ENCODE measurements at regions not wholly inside any gene's neighbourhood (a gene's known extent, or its start where the extent isn't known, plus 50 kb on each side); places are given as distances from the start of the nearest gene placed in this dataset.

- Histone ChIP-seq H3K27ac (ENCODE audit: low read length) (no peak overlapping the region), H3K4me1 (ENCODE audit: control insufficient read depth in 1 of 2, extremely low read depth in 1 of 2, insufficient read depth in 2 of 2, low read length in 2 of 2) (no peaks in the 10 kb centered on the region), H3K9me3 (no peaks in the 10 kb centered on the region), H3K27me3 (replicated peaks in 1 of 2; ENCODE audit: control insufficient read depth in 2 of 2, extremely low read depth in 1 of 2, insufficient read depth in 2 of 2, low read length in 1 of 2) (peaks cover 0 to 14% of the 10 kb centered on the region in 2 experiments), H3K4me3 (ENCODE audit: control insufficient read depth in 1 of 2, extremely low read depth in 1 of 2, low read length in 1 of 2) (no peak overlapping the region), H3K36me3 (ENCODE audit: control insufficient read depth in 2 of 2, extremely low read depth in 1 of 2, insufficient read depth in 1 of 2, low read length in 1 of 2) (no peaks in the 10 kb centered on the region)
- CTCF ChIA-PET = no interaction called here
- no peaks in the 10 kb centered on the region for H3K36me3 Mint-ChIP-seq
- no peak for DNase-seq
- H3K4me3 Mint-ChIP-seq = no peak overlapping the region
- H3K27me3 Mint-ChIP-seq = peaks cover 0 to 3% of the 10 kb centered on the region in 2 donors
- ATAC-seq (replicated peaks in 1 of 4) = no peak
- peaks cover 0 to 7% (median 0%) of the 10 kb centered on the region in 3 donors for H3K9me3 Mint-ChIP-seq
- POLR2A ChIA-PET = no interaction called here
- no peak overlapping the region for H3K27ac Mint-ChIP-seq
- WGBS (ENCODE audit: insufficient coverage) = 85% methylated on average over 2 of the region's 5 CpGs
- peaks cover 2% of the 10 kb centered on the region in 3 donors for H3K4me1 Mint-ChIP-seq
Observed at GRCh38 chr17:33516645-33517044, 223.6 kb upstream of the ASIC2 start.

GRCh38 chr17:33517746-33518145 is 224.7 kb upstream of the ASIC2 start:
- no peak overlapping the region for H3K4me3 ChIP-seq (ENCODE audit: control insufficient read depth in 1 of 2, extremely low read depth in 1 of 2, low read length in 1 of 2)
- CTCF ChIA-PET = interaction anchor here in 1 of 2 donors (1.1 kb wide), 1 partner anchor 11 kb away, joined by 4 read pairs; no protein-coding TSS in a partner anchor
- H3K4me1 Mint-ChIP-seq = no peaks in the 10 kb centered on the region
- no peak overlapping the region for H3K27ac ChIP-seq (ENCODE audit: low read length)
- peaks cover 0 to 7% (median 0%) of the 10 kb centered on the region in 3 donors for H3K9me3 Mint-ChIP-seq
- H3K36me3 ChIP-seq (ENCODE audit: control insufficient read depth in 2 of 2, extremely low read depth in 1 of 2, insufficient read depth in 1 of 2, low read length in 1 of 2) = no peaks in the 10 kb centered on the region
- no peak for ATAC-seq (replicated peaks in 1 of 4)
- H3K27me3 Mint-ChIP-seq = peaks cover 0 to 3% of the 10 kb centered on the region in 2 donors
- H3K27me3 ChIP-seq (replicated peaks in 1 of 2; ENCODE audit: control insufficient read depth in 2 of 2, extremely low read depth in 1 of 2, insufficient read depth in 2 of 2, low read length in 1 of 2) = peaks cover 0 to 22% of the 10 kb centered on the region in 2 experiments
- H3K4me3 Mint-ChIP-seq = no peak overlapping the region
- no peak for DNase-seq
- WGBS (ENCODE audit: insufficient coverage) = no CpG with 5 or more reads among the region's 5 CpGs
- no peaks in the 10 kb centered on the region for H3K4me1 ChIP-seq (ENCODE audit: control insufficient read depth in 1 of 2, extremely low read depth in 1 of 2, insufficient read depth in 2 of 2, low read length in 2 of 2)
- no peaks in the 10 kb centered on the region for H3K9me3 ChIP-seq
- no peaks in the 10 kb centered on the region for H3K36me3 Mint-ChIP-seq
- POLR2A ChIA-PET = no interaction called here
- no peak overlapping the region for H3K27ac Mint-ChIP-seq

GRCh38 chr17:33519692-33520091 is 226.6 kb upstream of the ASIC2 start:
- WGBS (ENCODE audit: insufficient coverage) = 66% methylated on average over 4 of the region's 4 CpGs
- POLR2A ChIA-PET = no interaction called here
- no peak for DNase-seq
- CTCF ChIA-PET = no interaction called here
- H3K27ac Mint-ChIP-seq = no peak overlapping the region
- H3K9me3 Mint-ChIP-seq = no peaks in the 10 kb centered on the region
- no peak for ATAC-seq (replicated peaks in 1 of 4)
- Histone ChIP-seq H3K4me1 (ENCODE audit: control insufficient read depth in 1 of 2, extremely low read depth in 1 of 2, insufficient read depth in 2 of 2, low read length in 2 of 2) (no peaks in the 10 kb centered on the region), H3K27ac (ENCODE audit: low read length) (no peak overlapping the region), H3K9me3 (no peaks in the 10 kb centered on the region), H3K27me3 (replicated peaks in 1 of 2; ENCODE audit: control insufficient read depth in 2 of 2, extremely low read depth in 1 of 2, insufficient read depth in 2 of 2, low read length in 1 of 2) (peaks cover 0 to 22% of the 10 kb centered on the region in 2 experiments), H3K36me3 (ENCODE audit: control insufficient read depth in 2 of 2, extremely low read depth in 1 of 2, insufficient read depth in 1 of 2, low read length in 1 of 2) (no peaks in the 10 kb centered on the region), H3K4me3 (ENCODE audit: control insufficient read depth in 1 of 2, extremely low read depth in 1 of 2, low read length in 1 of 2) (no peak overlapping the region)
- no peaks in the 10 kb centered on the region for H3K4me1 Mint-ChIP-seq
- H3K27me3 Mint-ChIP-seq = peaks cover 2 to 3% of the 10 kb centered on the region in 2 donors
- no peaks in the 10 kb centered on the region for H3K36me3 Mint-ChIP-seq
- no peak overlapping the region for H3K4me3 Mint-ChIP-seq

GRCh38 chr17:33520426-33521330 is 227.6 kb upstream of the ASIC2 start:
- ChIA-PET POLR2A (no interaction called here), CTCF (no interaction called here)
- H3K9me3 ChIP-seq = no peaks in the 10 kb centered on the region
- Mint-ChIP-seq H3K4me1 (no peaks in the 10 kb centered on the region), H3K36me3 (no peaks in the 10 kb centered on the region), H3K9me3 (no peaks in the 10 kb centered on the region), H3K27me3 (peaks cover 0 to 3% of the 10 kb centered on the region in 2 donors), H3K4me3 (no peak overlapping the region), H3K27ac (no peak overlapping the region)
- no peaks in the 10 kb centered on the region for H3K4me1 ChIP-seq (ENCODE audit: control insufficient read depth in 1 of 2, extremely low read depth in 1 of 2, insufficient read depth in 2 of 2, low read length in 2 of 2)
- no peak overlapping the region for H3K4me3 ChIP-seq (ENCODE audit: control insufficient read depth in 1 of 2, extremely low read depth in 1 of 2, low read length in 1 of 2)
- peak in 17 of 35 experiments; percentile 2 to 41 (median 13) for DNase-seq
- 62% methylated on average over 5 of the region's 13 CpGs for WGBS (ENCODE audit: insufficient coverage)
- no peaks in the 10 kb centered on the region for H3K36me3 ChIP-seq (ENCODE audit: control insufficient read depth in 2 of 2, extremely low read depth in 1 of 2, insufficient read depth in 1 of 2, low read length in 1 of 2)
- peak in 1 of 4 experiments; percentile 45 for ATAC-seq (replicated peaks in 1 of 4)
- no peak overlapping the region for H3K27ac ChIP-seq (ENCODE audit: low read length)
- peaks cover 0 to 22% of the 10 kb centered on the region in 2 experiments for H3K27me3 ChIP-seq (replicated peaks in 1 of 2; ENCODE audit: control insufficient read depth in 2 of 2, extremely low read depth in 1 of 2, insufficient read depth in 2 of 2, low read length in 1 of 2)

GRCh38 chr17:33521784-33522183 is 228.7 kb upstream of the ASIC2 start:
- Mint-ChIP-seq H3K27me3 (peaks cover 0 to 3% of the 10 kb centered on the region in 2 donors), H3K4me3 (no peak overlapping the region), H3K9me3 (peaks cover 0 to under 1% (median 0%) of the 10 kb centered on the region in 3 donors), H3K36me3 (no peaks in the 10 kb centered on the region), H3K27ac (no peak overlapping the region), H3K4me1 (no peaks in the 10 kb centered on the region)
- DNase-seq = no peak
- 70% methylated on average over 5 of the region's 5 CpGs for WGBS (ENCODE audit: insufficient coverage)
- ChIA-PET POLR2A (no interaction called here), CTCF (no interaction called here)
- H3K9me3 ChIP-seq = no peaks in the 10 kb centered on the region
- no peaks in the 10 kb centered on the region for H3K36me3 ChIP-seq (ENCODE audit: control insufficient read depth in 2 of 2, extremely low read depth in 1 of 2, insufficient read depth in 1 of 2, low read length in 1 of 2)
- ATAC-seq (replicated peaks in 1 of 4) = no peak
- no peak overlapping the region for H3K4me3 ChIP-seq (ENCODE audit: control insufficient read depth in 1 of 2, extremely low read depth in 1 of 2, low read length in 1 of 2)
- H3K27ac ChIP-seq (ENCODE audit: low read length) = no peak overlapping the region
- H3K4me1 ChIP-seq (ENCODE audit: control insufficient read depth in 1 of 2, extremely low read depth in 1 of 2, insufficient read depth in 2 of 2, low read length in 2 of 2) = no peaks in the 10 kb centered on the region
- peaks cover 0 to 22% of the 10 kb centered on the region in 2 experiments for H3K27me3 ChIP-seq (replicated peaks in 1 of 2; ENCODE audit: control insufficient read depth in 2 of 2, extremely low read depth in 1 of 2, insufficient read depth in 2 of 2, low read length in 1 of 2)

GRCh38 chr17:33522623-33523022 is 229.5 kb upstream of the ASIC2 start:
- 88% methylated on average over 4 of the region's 8 CpGs for WGBS (ENCODE audit: insufficient coverage)
- Mint-ChIP-seq H3K4me3 (no peak overlapping the region), H3K27me3 (peaks cover 0 to 6% of the 10 kb centered on the region in 2 donors), H3K27ac (no peak overlapping the region), H3K4me1 (no peaks in the 10 kb centered on the region), H3K36me3 (no peaks in the 10 kb centered on the region), H3K9me3 (peaks cover under 1 to 8% (median under 1%) of the 10 kb centered on the region in 3 donors)
- ChIA-PET POLR2A (no interaction called here), CTCF (no interaction called here)
- Histone ChIP-seq H3K9me3 (no peaks in the 10 kb centered on the region), H3K27ac (ENCODE audit: low read length) (no peak overlapping the region), H3K4me1 (ENCODE audit: control insufficient read depth in 1 of 2, extremely low read depth in 1 of 2, insufficient read depth in 2 of 2, low read length in 2 of 2) (no peaks in the 10 kb centered on the region), H3K27me3 (replicated peaks in 1 of 2; ENCODE audit: control insufficient read depth in 2 of 2, extremely low read depth in 1 of 2, insufficient read depth in 2 of 2, low read length in 1 of 2) (peaks cover 0 to 22% of the 10 kb centered on the region in 2 experiments), H3K4me3 (ENCODE audit: control insufficient read depth in 1 of 2, extremely low read depth in 1 of 2, low read length in 1 of 2) (no peak overlapping the region), H3K36me3 (ENCODE audit: control insufficient read depth in 2 of 2, extremely low read depth in 1 of 2, insufficient read depth in 1 of 2, low read length in 1 of 2) (no peaks in the 10 kb centered on the region)
- no peak for ATAC-seq (replicated peaks in 1 of 4)
- DNase-seq = no peak
